ENCODE measurements at regions not wholly inside any gene's neighbourhood (a gene's known extent, or its start where the extent isn't known, plus 50 kb on each side); places are given as distances from the start of the nearest gene placed in this dataset.

GRCh38 chr20:22420116-22420598, 164.2 kb downstream of the FOXA2 start:
- DNase-seq: no peak
- no peak overlapping the region for H3K9ac ChIP-seq (ENCODE audit: extremely low read depth, insufficient read length, low read length)
- no peak overlapping the region for H3K14ac ChIP-seq (ENCODE audit: insufficient read depth, low read length)
- no peaks in the 10 kb centered on the region for H3K79me1 ChIP-seq (ENCODE audit: insufficient read depth, low read depth, low read length, poor library complexity, severe bottlenecking)
- peaks cover 93% of the 10 kb centered on the region for H3K27me3 Mint-ChIP-seq (ENCODE audit: low read depth)
- H3K23ac ChIP-seq (ENCODE audit: insufficient read length, low read depth, low read length): no peak overlapping the region
- no peak overlapping the region for H2BK5ac ChIP-seq (ENCODE audit: insufficient read length, low read length)
- H4K8ac ChIP-seq (replicated peaks; ENCODE audit: insufficient read length, low read depth, low read length): no peak overlapping the region
- no peak overlapping the region for H3K27ac ChIP-seq (ENCODE audit: insufficient read length, low read depth, low read length)
- no peak overlapping the region for H3K18ac ChIP-seq (ENCODE audit: insufficient read length, low read depth, low read length)
- no peak overlapping the region for H2BK15ac ChIP-seq (ENCODE audit: low read depth, low read length)
- no peak overlapping the region for H3K4me2 ChIP-seq (ENCODE audit: insufficient read depth, insufficient read length, low read length)
- H3K79me2 ChIP-seq (ENCODE audit: insufficient read depth, low read length): no peaks in the 10 kb centered on the region
- H2AFZ ChIP-seq (ENCODE audit: low read length): no peak overlapping the region
- H2BK120ac ChIP-seq (ENCODE audit: low read depth, low read length, poor library complexity, severe bottlenecking): no peak overlapping the region
- no peak overlapping the region for H3T11ph ChIP-seq (ENCODE audit: low read length)
- H3K27me3 ChIP-seq (ENCODE audit: insufficient read depth, low read length): no peaks in the 10 kb centered on the region; the same call in 1 of the 2 replicates
- H3K23me2 ChIP-seq (ENCODE audit: insufficient read length, low read depth, low read length, poor library complexity, severe bottlenecking): no peaks in the 10 kb centered on the region
- no peak overlapping the region for H3K4ac ChIP-seq (ENCODE audit: low read depth, low read length)
- no peaks in the 10 kb centered on the region for H3K9me3 ChIP-seq (ENCODE audit: control insufficient read depth, low read depth, low read length)
- no peaks in the 10 kb centered on the region for H4K20me1 ChIP-seq (ENCODE audit: control insufficient read depth, insufficient read depth, insufficient read length)
- H3K4me1 ChIP-seq (ENCODE audit: insufficient read depth, low read length): no peaks in the 10 kb centered on the region
- no peak overlapping the region for H3K27ac Mint-ChIP-seq
- TF ChIP-seq CTCF (conservative IDR thresholded peaks at IDR 0.05): no peak
- no peaks in the 10 kb centered on the region for H3K36me3 Mint-ChIP-seq (ENCODE audit: insufficient read depth in 1 of 3, low read depth in 3 of 3)
- no peaks in the 10 kb centered on the region for H3K9me3 Mint-ChIP-seq
- WGBS (ENCODE audit: extremely low coverage, insufficient read length, low lambda C conversion rate): no CpG with 5 or more reads among the region's 3 CpGs
- H4K5ac ChIP-seq (ENCODE audit: insufficient read length, low read depth, low read length): no peak overlapping the region
- no peak overlapping the region for H3K4me3 Mint-ChIP-seq
- H2BK12ac ChIP-seq (ENCODE audit: insufficient read length, low read depth, low read length): no peak overlapping the region
- no peaks in the 10 kb centered on the region for H3K4me1 Mint-ChIP-seq
- no peak overlapping the region for H2AK5ac ChIP-seq (ENCODE audit: insufficient read length, low read length)
- no peak overlapping the region for H4K91ac ChIP-seq (ENCODE audit: insufficient read length, low read depth, low read length)
- H2BK20ac ChIP-seq (ENCODE audit: low read depth, low read length, poor library complexity, severe bottlenecking): no peak overlapping the region
- no peak overlapping the region for H3K56ac ChIP-seq (ENCODE audit: insufficient read length, low read depth, low read length)

Measured in H9 (cell line).